Right atrium auricular region (tissue), 2 donors: ENCODE measurements at regions not wholly inside any gene's neighbourhood (a gene's known extent, or its start where the extent isn't known, plus 50 kb on each side); places are given as distances from the start of the nearest gene placed in this dataset.
"Not testable (repeated sequence)": the region's sequence is repeated elsewhere in the genome, so short reads cannot be mapped to it uniquely, and the experiment has no call there.

ENCODE experiments used
- DNase-seq: peaks from one replicate; pipeline ENCODE4 v3.0.0-alpha.2; 2019; ENCODE audit warnings: low spot score
- H3K27ac ChIP-seq, 2 donors: fragments of 200-600 bp; sonication (generic); 1 replicate in 1 of 2; 2 replicates in 1 of 2; pipeline ENCODE4 v1.5.1; 2016 to 2019
- H3K27me3 ChIP-seq, 2 donors: fragments of 200-600 bp; sonication (generic); one replicate each; pipeline versions ENCODE4 v1.5.1 to v1.6.0; 2017 to 2019
- H3K36me3 ChIP-seq: fragments of 200-600 bp; sonication (generic); one replicate; pipeline ENCODE4 v1.5.1; 2016
- H3K4me1 ChIP-seq, 2 donors: fragments of 200-600 bp; sonication (generic); one replicate each; pipeline versions ENCODE4 v1.5.1 to v1.6.0; 2017 to 2019
- H3K4me3 ChIP-seq, 2 donors: fragments of 200-600 bp; sonication (generic); 1 replicate in 1 of 2; 2 replicates in 1 of 2; pipeline ENCODE4 v1.5.1; 2017 to 2019; ENCODE audit warnings: mild to moderate bottlenecking in 1 of 2, moderate library complexity in 1 of 2
- H3K9me3 ChIP-seq, 2 donors: fragments of 200-600 bp; sonication (generic); one replicate each; pipeline ENCODE4 v1.5.1; 2019
- TF ChIP-seq, protein P1 (sequence below), 2 donors: fragments of 200-600 bp; sonication (generic); IDR thresholded peaks; one replicate each; pipeline ENCODE4 v1.5.1; 2019; ENCODE audit warnings: antibody characterized with exemption in 2 of 2

DNA sequence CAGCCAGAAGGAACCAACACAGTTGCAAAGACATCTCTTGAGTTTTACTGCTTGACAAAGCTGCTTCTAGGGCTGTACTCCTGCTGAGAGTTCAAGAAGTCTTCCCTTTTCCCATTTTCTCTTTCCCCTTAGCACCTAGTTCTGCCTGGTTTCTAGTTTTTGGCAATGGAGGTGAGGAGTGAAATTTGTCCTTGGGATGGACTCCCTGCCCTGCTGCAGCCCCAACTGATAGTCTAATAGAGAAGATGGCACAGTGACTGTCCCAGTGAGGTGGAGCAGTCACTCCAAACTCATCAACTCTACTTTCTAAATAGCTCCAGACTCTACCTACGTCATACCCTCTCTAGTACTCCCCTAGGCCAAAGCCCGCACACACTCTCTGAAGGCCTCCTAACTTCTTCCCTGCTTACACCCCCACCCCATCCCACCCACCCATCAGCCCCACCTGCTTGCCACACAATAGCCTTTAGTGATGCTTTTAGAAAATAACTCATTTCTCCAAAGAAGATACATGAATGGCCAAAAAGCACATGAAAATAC is 164.4 kb downstream of the DDX1 start:
- no peaks in the 10 kb centered on the region for H3K9me3 ChIP-seq
- no peaks in the 10 kb centered on the region for H3K27me3 ChIP-seq
- H3K27ac ChIP-seq: no peak overlapping the region
- no peak for DNase-seq
- H3K4me3 ChIP-seq: no peak overlapping the region
- H3K4me1 ChIP-seq: no peaks in the 10 kb centered on the region
- TF ChIP-seq, protein P1, sequence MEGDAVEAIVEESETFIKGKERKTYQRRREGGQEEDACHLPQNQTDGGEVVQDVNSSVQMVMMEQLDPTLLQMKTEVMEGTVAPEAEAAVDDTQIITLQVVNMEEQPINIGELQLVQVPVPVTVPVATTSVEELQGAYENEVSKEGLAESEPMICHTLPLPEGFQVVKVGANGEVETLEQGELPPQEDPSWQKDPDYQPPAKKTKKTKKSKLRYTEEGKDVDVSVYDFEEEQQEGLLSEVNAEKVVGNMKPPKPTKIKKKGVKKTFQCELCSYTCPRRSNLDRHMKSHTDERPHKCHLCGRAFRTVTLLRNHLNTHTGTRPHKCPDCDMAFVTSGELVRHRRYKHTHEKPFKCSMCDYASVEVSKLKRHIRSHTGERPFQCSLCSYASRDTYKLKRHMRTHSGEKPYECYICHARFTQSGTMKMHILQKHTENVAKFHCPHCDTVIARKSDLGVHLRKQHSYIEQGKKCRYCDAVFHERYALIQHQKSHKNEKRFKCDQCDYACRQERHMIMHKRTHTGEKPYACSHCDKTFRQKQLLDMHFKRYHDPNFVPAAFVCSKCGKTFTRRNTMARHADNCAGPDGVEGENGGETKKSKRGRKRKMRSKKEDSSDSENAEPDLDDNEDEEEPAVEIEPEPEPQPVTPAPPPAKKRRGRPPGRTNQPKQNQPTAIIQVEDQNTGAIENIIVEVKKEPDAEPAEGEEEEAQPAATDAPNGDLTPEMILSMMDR (IDR thresholded peaks at IDR 0.05): no peak
- no peaks in the 10 kb centered on the region for H3K36me3 ChIP-seq

DNA sequence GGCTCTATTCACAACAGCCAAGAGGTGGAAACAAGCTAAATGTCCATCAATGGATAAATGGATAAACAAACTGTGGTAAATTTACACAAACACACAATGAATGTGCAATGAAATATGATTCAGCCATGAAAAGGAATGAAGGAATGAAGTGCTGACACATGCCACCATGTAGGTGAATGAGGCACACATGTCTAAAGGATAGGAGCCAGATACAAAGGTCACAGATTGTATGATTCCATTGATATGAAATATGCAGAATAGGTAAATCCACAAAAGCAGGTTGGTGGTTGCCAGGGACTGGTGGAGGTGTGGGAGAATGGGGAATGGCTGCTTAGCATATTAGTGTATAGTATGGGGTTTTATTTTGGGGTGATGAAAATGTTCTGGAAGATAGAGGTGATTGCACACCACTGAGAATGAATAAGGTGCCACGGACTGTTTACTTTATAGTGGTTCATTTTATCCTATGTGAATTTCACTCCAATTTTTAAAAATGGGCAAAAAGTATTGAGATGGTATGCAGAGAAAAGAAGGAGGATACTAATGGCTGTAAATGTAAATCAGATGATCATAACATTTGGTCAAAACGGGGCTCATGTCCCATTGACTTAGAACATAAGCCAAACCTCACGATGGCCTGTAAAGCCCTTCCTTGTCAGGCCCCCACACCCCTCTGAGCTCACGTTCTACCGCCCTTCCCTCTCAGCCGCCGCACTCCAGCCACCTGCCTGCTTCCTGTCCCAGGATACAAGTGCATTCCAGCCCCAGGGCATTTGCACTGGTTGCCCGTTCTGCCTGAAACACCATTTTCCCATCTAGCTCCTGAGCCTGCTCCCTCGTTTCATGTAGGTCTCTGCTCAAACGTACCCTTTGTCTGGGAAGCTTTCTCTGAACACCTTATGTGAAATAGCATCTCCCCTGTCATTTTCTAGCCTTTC is 165.5 kb downstream of the DDX1 start:
- Histone ChIP-seq H3K9me3 (no peaks in the 10 kb centered on the region), H3K4me3 (no peak overlapping the region), H3K36me3 (no peaks in the 10 kb centered on the region), H3K27me3 (no peaks in the 10 kb centered on the region), H3K27ac (no peak overlapping the region), H3K4me1 (no peaks in the 10 kb centered on the region)
- TF ChIP-seq, protein P1 (IDR thresholded peaks at IDR 0.05): no peak
- DNase-seq: no peak

DNA sequence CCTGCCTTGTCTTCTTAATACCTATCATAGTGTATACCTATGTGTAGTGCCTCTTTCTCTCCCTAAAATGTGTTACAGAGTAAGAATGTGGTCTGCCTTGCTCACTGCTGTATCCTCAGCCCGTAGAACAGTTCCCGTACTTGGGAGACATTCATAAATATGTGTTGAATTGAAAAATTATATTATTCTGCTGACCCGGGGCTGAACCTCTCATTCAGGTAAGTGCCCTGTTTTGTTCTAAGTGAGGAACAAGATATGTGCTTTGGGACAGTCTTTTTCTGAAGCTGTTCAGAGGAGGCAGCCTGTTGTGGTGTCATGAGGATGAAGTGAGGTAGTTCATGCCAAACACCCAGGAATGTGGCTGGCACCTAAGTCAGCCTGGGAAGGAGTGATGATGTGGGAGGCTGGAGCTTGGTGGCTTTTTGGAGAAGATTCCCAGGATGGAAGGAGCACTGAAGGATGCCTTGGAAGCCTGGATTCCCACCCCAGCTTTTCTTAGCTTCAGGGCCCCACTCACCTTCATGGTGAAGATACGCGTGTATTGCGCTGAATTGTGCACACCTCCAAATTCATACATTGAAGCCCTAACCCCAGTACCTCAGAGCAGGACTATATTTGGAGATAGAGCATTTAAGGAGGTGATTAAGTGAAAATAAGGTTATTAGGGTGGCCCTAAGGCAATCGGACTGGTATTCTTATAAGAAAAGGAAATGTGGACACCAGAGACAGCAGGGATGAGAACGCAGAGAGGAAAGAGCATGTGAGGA is 166.3 kb downstream of the DDX1 start:
- DNase-seq: no peak
- Histone ChIP-seq H3K4me1 (no peaks in the 10 kb centered on the region), H3K9me3 (no peaks in the 10 kb centered on the region), H3K27ac (no peak overlapping the region), H3K4me3 (no peak overlapping the region), H3K36me3 (no peaks in the 10 kb centered on the region), H3K27me3 (no peaks in the 10 kb centered on the region)
- TF ChIP-seq, protein P1 (IDR thresholded peaks at IDR 0.05): no peak

DNA sequence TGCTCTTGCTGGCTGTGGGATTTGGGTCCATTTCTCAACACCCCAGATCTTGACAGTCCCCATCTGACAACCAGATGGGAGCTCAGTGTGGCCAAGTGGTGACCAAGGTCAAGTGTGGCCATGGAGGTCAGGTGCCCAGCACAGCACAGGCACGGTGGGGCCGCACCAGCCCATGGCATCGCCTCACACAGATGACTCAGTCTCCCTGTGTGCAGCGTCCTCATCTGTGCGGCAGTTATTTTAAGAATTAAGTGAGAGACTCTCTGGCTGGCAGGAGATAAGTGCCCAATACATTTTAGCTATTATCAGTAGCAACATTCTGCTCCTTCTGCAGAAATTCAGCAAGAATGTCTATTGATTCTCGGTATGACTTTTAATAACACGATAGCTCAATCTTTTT is 167.2 kb downstream of the DDX1 start:
- TF ChIP-seq, protein P1 (IDR thresholded peaks at IDR 0.05): no peak
- H3K27me3 ChIP-seq: no peaks in the 10 kb centered on the region
- H3K4me3 ChIP-seq: no peak overlapping the region
- H3K36me3 ChIP-seq: no peaks in the 10 kb centered on the region
- H3K27ac ChIP-seq: no peak overlapping the region
- no peaks in the 10 kb centered on the region for H3K4me1 ChIP-seq
- no peak for DNase-seq
- H3K9me3 ChIP-seq: no peaks in the 10 kb centered on the region

DNA sequence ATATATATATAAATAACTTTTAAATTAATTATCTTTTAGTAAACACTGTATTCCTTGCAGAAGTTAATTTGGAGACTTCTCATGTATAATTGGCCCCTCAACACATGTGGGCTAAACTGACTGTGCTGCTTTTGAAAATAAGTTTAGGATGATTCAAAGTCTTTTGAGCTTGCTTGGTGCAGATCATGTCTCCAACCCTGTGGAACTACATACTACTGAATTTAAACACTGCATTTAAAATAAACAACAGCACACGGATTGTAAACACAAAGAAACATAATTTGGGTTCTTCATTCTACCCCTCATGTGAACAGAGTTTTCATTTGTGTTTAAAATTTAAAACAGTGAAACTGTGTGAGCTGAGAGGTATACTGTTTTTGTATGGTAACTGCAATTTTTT is 167.7 kb downstream of the DDX1 start:
- Histone ChIP-seq H3K27me3 (no peaks in the 10 kb centered on the region), H3K4me1 (no peaks in the 10 kb centered on the region), H3K9me3 (no peaks in the 10 kb centered on the region), H3K4me3 (no peak overlapping the region), H3K36me3 (no peaks in the 10 kb centered on the region), H3K27ac (no peak overlapping the region)
- TF ChIP-seq, protein P1 (IDR thresholded peaks at IDR 0.05): no peak
- DNase-seq: no peak

DNA sequence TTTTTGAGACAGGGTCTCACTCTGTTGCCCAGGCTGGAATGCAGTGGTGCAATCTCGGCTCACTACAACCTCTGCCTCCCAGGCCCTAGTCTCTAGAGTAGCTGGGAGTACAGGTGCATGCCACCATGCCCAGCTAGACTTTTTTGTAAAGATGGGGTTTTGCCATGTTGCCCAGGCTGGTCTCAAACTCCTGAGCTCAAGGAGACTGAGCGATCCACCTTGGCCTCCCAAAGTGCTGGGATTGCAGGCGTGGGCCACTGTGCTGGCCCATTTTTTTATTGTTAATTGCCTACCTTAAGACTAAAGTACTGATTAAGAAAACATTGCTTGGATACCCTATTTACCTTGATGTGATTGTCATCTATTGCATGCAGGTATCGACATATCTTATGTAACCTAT is 168.1 kb downstream of the DDX1 start:
- not testable (repeated sequence) for H3K27me3 ChIP-seq, H3K27ac ChIP-seq, H3K9me3 ChIP-seq, H3K36me3 ChIP-seq, H3K4me1 ChIP-seq, H3K4me3 ChIP-seq, DNase-seq
